ENCODE measurements at regions not wholly inside any gene's neighbourhood (a gene's known extent, or its start where the extent isn't known, plus 50 kb on each side); places are given as distances from the start of the nearest gene placed in this dataset.

GRCh38 chr13:40345654-40346372 lies 320.6 kb downstream of the FOXO1 start:
- FAIRE-seq: no peak
- TF ChIP-seq CTCF (IDR thresholded peaks at IDR 0.05; ENCODE audit: insufficient read depth, missing control alignments): no peak
- no peak for DNase-seq (ENCODE audit: insufficient read length, low spot score)

- DNase-seq (ENCODE audit: insufficient read length, low spot score): no peak
- FAIRE-seq: no peak
- TF ChIP-seq CTCF (IDR thresholded peaks at IDR 0.05; ENCODE audit: insufficient read depth, missing control alignments): no peak
Observed at GRCh38 chr13:40346592-40346991, 319.8 kb downstream of the FOXO1 start.

- no peak for FAIRE-seq
- no peak for TF ChIP-seq CTCF (IDR thresholded peaks at IDR 0.05; ENCODE audit: insufficient read depth, missing control alignments)
- no peak for DNase-seq (ENCODE audit: insufficient read length, low spot score)
Observed at GRCh38 chr13:40348096-40348679, 318.3 kb downstream of the FOXO1 start.

GRCh38 chr13:40350283-40350992 lies 316.0 kb downstream of the FOXO1 start:
- TF ChIP-seq CTCF (IDR thresholded peaks at IDR 0.05; ENCODE audit: insufficient read depth, missing control alignments): no peak
- no peak for FAIRE-seq
- DNase-seq (ENCODE audit: insufficient read length, low spot score): no peak

- no peak for FAIRE-seq
- no peak for TF ChIP-seq CTCF (IDR thresholded peaks at IDR 0.05; ENCODE audit: insufficient read depth, missing control alignments)
Observed at GRCh38 chr13:40351537-40352379, 314.7 kb downstream of the FOXO1 start.

GRCh38 chr13:40352380-40352778 lies 314.1 kb downstream of the FOXO1 start:
- FAIRE-seq (no peak), DNase-seq (ENCODE audit: insufficient read length, low spot score) (no peak)

More at GRCh38 chr13:40351537-40352379, 314.7 kb downstream of the FOXO1 start:
- DNase-seq (ENCODE audit: insufficient read length, low spot score): no peak

More at GRCh38 chr13:40352380-40352778, 314.1 kb downstream of the FOXO1 start:
- TF ChIP-seq CTCF (IDR thresholded peaks at IDR 0.05; ENCODE audit: insufficient read depth, missing control alignments): no peak

Data from D721Med (cell line).